Prostate gland (tissue), 2 donors: ENCODE measurements at regions not wholly inside any gene's neighbourhood (a gene's known extent, or its start where the extent isn't known, plus 50 kb on each side); places are given as distances from the start of the nearest gene placed in this dataset.

Experiments used
- CTCF ChIP-seq, 4 experiments: fragments of 200-600 bp in 2 of 4; fragments of 450-650 bp in 2 of 4; sonication (generic) in 2 of 4; IDR thresholded peaks; 1 replicate in 3 of 4; 2 replicates in 1 of 4; pipeline ENCODE4 v1.5.1; 2016 to 2019; ENCODE audit warnings: antibody characterized with exemption in 4 of 4, mild to moderate bottlenecking in 2 of 4, moderate library complexity in 2 of 4
- POLR2A ChIP-seq: fragments of 450-650 bp; IDR thresholded peaks from one replicate; pipeline ENCODE4 v1.6.1; 2016; ENCODE audit warnings: antibody characterized with exemption, mild to moderate bottlenecking
- POLR2AphosphoS5 ChIP-seq: sonication (generic); formaldehyde crosslinking; IDR thresholded peaks from one replicate; pipeline ENCODE4 v1.6.1; 2017; ENCODE audit warnings: antibody characterized with exemption

GRCh38 chr7:106814887-106815286 lies 50.2 kb upstream of the PIK3CG start:
- TF ChIP-seq CTCF (IDR thresholded peaks at IDR 0.05) (no peak), POLR2AphosphoS5 (no peak), POLR2A (no peak)
